ENCODE measurements at regions not wholly inside any gene's neighbourhood (a gene's known extent, or its start where the extent isn't known, plus 50 kb on each side); places are given as distances from the start of the nearest gene placed in this dataset.
"Not testable (repeated sequence)": the region's sequence is repeated elsewhere in the genome, so short reads cannot be mapped to it uniquely, and the experiment has no call there.

- Histone ChIP-seq H3K27me3 (ENCODE audit: insufficient read depth, low read length, poor library complexity, severe bottlenecking) (no peaks in the 10 kb centered on the region), H3K36me3 (ENCODE audit: insufficient read depth, low read length) (no peaks in the 10 kb centered on the region), H3F3A (ENCODE audit: low read depth) (no peaks in the 10 kb centered on the region), H3K4me3 (ENCODE audit: low read length, poor library complexity, severe bottlenecking) (no peak overlapping the region), H3K79me2 (ENCODE audit: insufficient read depth, low read length) (no peaks in the 10 kb centered on the region), H3K9me2 (replicated peaks; ENCODE audit: low read depth, low read length) (no peaks in the 10 kb centered on the region), H3K9me3 (ENCODE audit: insufficient read depth, low read depth, low read length) (no peaks in the 10 kb centered on the region; the same call in 1 of the 2 replicates), H3K9ac (ENCODE audit: low read depth, low read length, poor library complexity, severe bottlenecking) (no peak overlapping the region), H3K4me2 (ENCODE audit: low read depth, low read length, poor library complexity, severe bottlenecking) (no peak overlapping the region), H2AFZ (ENCODE audit: low read length) (no peak overlapping the region), H3K4me1 (ENCODE audit: insufficient read depth, low read length, poor library complexity, severe bottlenecking) (no peaks in the 10 kb centered on the region), H4K20me1 (ENCODE audit: insufficient read depth, low read length, poor library complexity, severe bottlenecking) (no peaks in the 10 kb centered on the region)
- TF ChIP-seq CTCF (conservative IDR thresholded peaks at IDR 0.05; ENCODE audit: low read length) (no peak), EZH2phosphoT487 (IDR thresholded peaks at IDR 0.05; ENCODE audit: borderline replicate concordance) (no peak)
These were observed 387.3 kb downstream of the FAM72C start for GRCh38 chr1:143584508-143584907.

DNA sequence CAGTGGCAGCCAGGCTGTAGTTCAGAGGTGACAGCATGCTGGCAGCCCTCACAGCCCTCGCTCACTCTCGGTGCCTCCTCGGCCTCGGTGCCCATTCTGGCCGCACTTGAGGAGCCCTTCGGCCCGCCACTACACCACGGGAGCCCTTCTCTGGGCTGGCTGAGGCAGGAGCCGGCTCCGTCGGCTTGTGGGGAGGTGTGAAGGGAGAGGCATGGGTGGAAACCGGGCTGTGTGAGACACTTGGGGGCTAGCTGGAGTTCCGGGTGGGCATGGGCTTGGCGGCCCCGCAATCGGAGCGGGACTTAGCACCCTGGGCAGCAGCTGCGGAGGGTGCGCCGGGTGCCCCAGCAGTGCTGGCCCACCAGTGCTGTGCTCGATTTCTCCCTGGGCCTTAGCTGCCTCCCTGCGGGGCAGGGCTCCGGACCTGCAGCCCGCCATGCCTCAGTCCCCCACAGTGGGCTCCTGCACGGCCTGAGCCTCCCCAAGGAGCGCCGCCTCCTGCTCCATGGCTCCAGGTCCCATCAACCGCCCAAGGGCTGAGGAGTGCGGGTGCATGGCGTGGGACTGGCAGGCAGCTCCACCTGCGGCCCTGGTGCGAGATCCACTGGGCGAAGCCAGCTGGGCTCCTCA, 396.8 kb downstream of the FAM72C start:
- no peaks in the 10 kb centered on the region for H4K20me1 ChIP-seq (ENCODE audit: insufficient read depth, low read length, poor library complexity, severe bottlenecking)
- no peaks in the 10 kb centered on the region for H3K9me2 ChIP-seq (replicated peaks; ENCODE audit: low read depth, low read length)
- H3K4me3 ChIP-seq (ENCODE audit: low read length, poor library complexity, severe bottlenecking): no peak overlapping the region
- H3K36me3 ChIP-seq (ENCODE audit: insufficient read depth, low read length): no peaks in the 10 kb centered on the region
- no peak for TF ChIP-seq EZH2phosphoT487 (IDR thresholded peaks at IDR 0.05; ENCODE audit: borderline replicate concordance)
- TF ChIP-seq CTCF (conservative IDR thresholded peaks at IDR 0.05; ENCODE audit: low read length): no peak
- H3K9ac ChIP-seq (ENCODE audit: low read depth, low read length, poor library complexity, severe bottlenecking): no peak overlapping the region
- no peaks in the 10 kb centered on the region; the same call in 1 of the 2 replicates for H3K9me3 ChIP-seq (ENCODE audit: insufficient read depth, low read depth, low read length)
- no peaks in the 10 kb centered on the region for H3K79me2 ChIP-seq (ENCODE audit: insufficient read depth, low read length)
- H3K4me1 ChIP-seq (ENCODE audit: insufficient read depth, low read length, poor library complexity, severe bottlenecking): no peaks in the 10 kb centered on the region
- no peaks in the 10 kb centered on the region for H3K27me3 ChIP-seq (ENCODE audit: insufficient read depth, low read length, poor library complexity, severe bottlenecking)
- no peaks in the 10 kb centered on the region for H3F3A ChIP-seq (ENCODE audit: low read depth)
- H2AFZ ChIP-seq (ENCODE audit: low read length): no peak overlapping the region
- no peak overlapping the region for H3K4me2 ChIP-seq (ENCODE audit: low read depth, low read length, poor library complexity, severe bottlenecking)

- H3K4me1 ChIP-seq (ENCODE audit: insufficient read depth, low read length, poor library complexity, severe bottlenecking); H3K9me3 ChIP-seq (ENCODE audit: insufficient read depth, low read depth, low read length): not testable (repeated sequence)
These were observed 399.1 kb downstream of the FAM72C start for GRCh38 chr1:143572661-143573060.

DNA sequence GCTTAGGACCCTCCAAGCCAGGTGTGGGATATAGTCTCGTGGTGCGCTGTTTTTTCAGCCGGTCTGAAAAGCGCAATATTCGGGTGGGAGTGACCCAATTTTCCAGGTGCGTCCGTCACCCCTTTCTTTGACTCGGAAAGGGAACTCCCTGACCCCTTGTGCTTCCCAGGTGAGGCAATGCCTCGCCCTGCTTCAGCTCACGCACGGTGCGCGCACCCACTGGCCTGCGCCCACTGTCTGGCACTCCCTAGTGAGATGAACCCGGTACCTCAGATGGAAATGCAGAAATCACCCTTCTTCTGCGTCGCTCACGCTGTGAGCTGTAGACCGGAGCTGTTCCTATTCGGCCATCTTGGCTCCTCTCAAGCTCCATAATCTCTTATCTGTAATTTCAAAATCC, 408.0 kb downstream of the FAM72C start:
- not testable (repeated sequence) for H3K27me3 ChIP-seq (ENCODE audit: insufficient read depth, low read length, poor library complexity, severe bottlenecking); H2AFZ ChIP-seq (ENCODE audit: low read length); H3K9ac ChIP-seq (ENCODE audit: low read depth, low read length, poor library complexity, severe bottlenecking); H3K4me1 ChIP-seq (ENCODE audit: insufficient read depth, low read length, poor library complexity, severe bottlenecking); H3K9me3 ChIP-seq (ENCODE audit: insufficient read depth, low read depth, low read length); H3F3A ChIP-seq (ENCODE audit: low read depth); H3K4me2 ChIP-seq (ENCODE audit: low read depth, low read length, poor library complexity, severe bottlenecking); H4K20me1 ChIP-seq (ENCODE audit: insufficient read depth, low read length, poor library complexity, severe bottlenecking); H3K4me3 ChIP-seq (ENCODE audit: low read length, poor library complexity, severe bottlenecking); H3K79me2 ChIP-seq (ENCODE audit: insufficient read depth, low read length); H3K36me3 ChIP-seq (ENCODE audit: insufficient read depth, low read length); H3K9me2 ChIP-seq (replicated peaks; ENCODE audit: low read depth, low read length)

More at GRCh38 chr1:143572661-143573060, 399.1 kb downstream of the FAM72C start:
- H3K27me3 ChIP-seq (ENCODE audit: insufficient read depth, low read length, poor library complexity, severe bottlenecking); H3K79me2 ChIP-seq (ENCODE audit: insufficient read depth, low read length); H3F3A ChIP-seq (ENCODE audit: low read depth); H3K4me3 ChIP-seq (ENCODE audit: low read length, poor library complexity, severe bottlenecking); H3K36me3 ChIP-seq (ENCODE audit: insufficient read depth, low read length); H2AFZ ChIP-seq (ENCODE audit: low read length); H3K9me2 ChIP-seq (replicated peaks; ENCODE audit: low read depth, low read length); H3K9ac ChIP-seq (ENCODE audit: low read depth, low read length, poor library complexity, severe bottlenecking); H4K20me1 ChIP-seq (ENCODE audit: insufficient read depth, low read length, poor library complexity, severe bottlenecking); H3K4me2 ChIP-seq (ENCODE audit: low read depth, low read length, poor library complexity, severe bottlenecking): not testable (repeated sequence)

Measured in Loucy (cell line).